GM12878 (cell line): ENCODE measurements at regions not wholly inside any gene's neighbourhood (a gene's known extent, or its start where the extent isn't known, plus 50 kb on each side); places are given as distances from the start of the nearest gene placed in this dataset.

ENCODE experiments used
- ATAC-seq: fragments of 200-7000 bp; cut with Tn5 transposase; 3 replicates; pipeline ENCODE4 v1.9.1; 2020; ENCODE audit warnings: mild to moderate bottlenecking, moderate library complexity
- BruUV-seq: library from RNA; stranded (reverse); fragments of 400-500 nt; replicated peaks from 2 replicates; lab custom pipeline; 2021; lab: Mats Ljungman, UMichigan
- CTCF ChIA-PET: fragments of 300-600 bp; sonication (Branson Sonifier 250); formaldehyde crosslinking; extraction: SDS; loops from one replicate; lab custom pipeline; 2021; ENCODE audit warnings: inconsistent platforms; lab: Yijun Ruan, JAX
- POLR2A ChIA-PET: fragments of 350-600 bp; formaldehyde crosslinking; extraction: SDS; loops from one replicate; lab custom pipeline; 2021; ENCODE audit warnings: inconsistent platforms; lab: Charles Lee
- RAD21 ChIA-PET: fragments of 300-600 bp; sonication (Branson Sonifier 250); formaldehyde crosslinking; loops from one replicate; lab custom pipeline; 2023; ENCODE audit warnings: antibody characterized with exemption; ENCODE audit not compliant: unreplicated experiment; lab: Charles Lee
- SMC1A ChIA-PET: fragments of 300-600 bp; sonication (Branson Sonifier 250); formaldehyde crosslinking; loops from one replicate; lab custom pipeline; 2023; ENCODE audit not compliant: unreplicated experiment, uncharacterized antibody; lab: Charles Lee
- DNase-seq: peaks from one replicate; pipeline ENCODE4 v3.0.0-alpha.2; 2011; ENCODE audit warnings: low read depth, low spot score
- FAIRE-seq: peaks from 3 replicates; lab custom pipeline; 2011; peaks lifted over from hg19 to GRCh38; lab: Jason Lieb, UNC
- H2AFZ ChIP-seq: 2 replicates; pipeline ENCODE4 v1.6.0; 2011; ENCODE audit warnings: low read depth, low read length, control low read depth; ENCODE audit not compliant: control insufficient read depth
- H3K27ac ChIP-seq: 2 replicates; pipeline ENCODE4 v1.5.1; 2011; ENCODE audit warnings: control low read depth; ENCODE audit not compliant: control insufficient read depth, insufficient read depth
- H3K27me3 ChIP-seq, 2 experiments: replicated peaks in 1 of 2; 2 replicates each; pipeline versions ENCODE4 v1.6.0 to v1.6.1; 2011; ENCODE audit warnings: low read length in 1 of 2; ENCODE audit not compliant: control insufficient read depth in 2 of 2, insufficient read depth in 2 of 2
- H3K36me3 ChIP-seq, 2 experiments: 2 replicates each; pipeline ENCODE4 v1.5.1; 2011; ENCODE audit warnings: low read length in 1 of 2; ENCODE audit not compliant: control insufficient read depth in 2 of 2, insufficient read depth in 2 of 2
- H3K4me1 ChIP-seq: 2 replicates; pipeline ENCODE4 v1.6.1; 2011; ENCODE audit warnings: mild to moderate bottlenecking, low read length, moderate library complexity, mixed read lengths; ENCODE audit not compliant: control insufficient read depth, insufficient read depth
- H3K4me2 ChIP-seq: 2 replicates; pipeline ENCODE4 v1.6.0; 2011; ENCODE audit warnings: control low read depth; ENCODE audit not compliant: control insufficient read depth, insufficient read depth
- H3K4me3 ChIP-seq: fragments of 200-600 bp; sonication (generic); 2 replicates; pipeline ENCODE4 v1.5.1; 2016
- H3K79me2 ChIP-seq: 2 replicates; pipeline ENCODE4 v1.6.0; 2011; ENCODE audit warnings: low read length; ENCODE audit not compliant: control insufficient read depth, insufficient read depth
- H3K9ac ChIP-seq: 2 replicates; pipeline ENCODE4 v1.8.0; 2011; ENCODE audit warnings: low read length, control low read depth, mixed read lengths; ENCODE audit not compliant: control insufficient read depth, insufficient read depth
- H3K9me3 ChIP-seq: replicated peaks from 3 replicates; pipeline ENCODE4 v1.5.1; 2011; ENCODE audit warnings: mild to moderate bottlenecking, low read length; ENCODE audit not compliant: control insufficient read depth, insufficient read depth
- H4K20me1 ChIP-seq: 2 replicates; pipeline ENCODE4 v1.6.0; 2011; ENCODE audit not compliant: control insufficient read depth, insufficient read depth
- DPF2 ChIP-seq: fragments of 450-650 bp; IDR thresholded peaks from 2 replicates; pipeline ENCODE4 v1.6.1; 2017; ENCODE audit warnings: mild to moderate bottlenecking
- EGR1 ChIP-seq, 2 experiments: IDR thresholded peaks; 1 replicate in 1 of 2; 2 replicates in 1 of 2; pipeline ENCODE4 v1.6.1; 2011 to 2012; ENCODE audit warnings: low read depth in 2 of 2, low read length in 2 of 2, borderline replicate concordance in 1 of 2, mild to moderate bottlenecking in 1 of 2, moderate library complexity in 1 of 2
- FOS ChIP-seq: IDR thresholded peaks from 3 replicates; pipeline ENCODE4 v1.6.1; 2011; ENCODE audit warnings: borderline replicate concordance; ENCODE audit not compliant: insufficient read length; ENCODE audit errors: extremely low read depth
- HDGF ChIP-seq: fragments of 450-650 bp; IDR thresholded peaks from 2 replicates; pipeline ENCODE4 v1.6.1; 2016; ENCODE audit warnings: antibody characterized with exemption
- JUND ChIP-seq: IDR thresholded peaks from 2 replicates; pipeline ENCODE4 v1.6.1; 2012; ENCODE audit warnings: low read depth, mild to moderate bottlenecking, low read length, improper control_type of control experiment, moderate library complexity
- MYC ChIP-seq: IDR thresholded peaks from 2 replicates; pipeline ENCODE4 v1.6.1; 2011; ENCODE audit warnings: mild to moderate bottlenecking, low read length, moderate library complexity, inconsistent platforms; ENCODE audit not compliant: insufficient read depth, insufficient replicate concordance, insufficient read length, severe bottlenecking
- POLR2AphosphoS2 ChIP-seq: IDR thresholded peaks from 2 replicates; pipeline ENCODE4 v1.6.1; 2011; ENCODE audit warnings: low read depth, mild to moderate bottlenecking, low read length, improper control_type of control experiment, moderate library complexity
- RAD21 ChIP-seq: IDR thresholded peaks from 2 replicates; pipeline ENCODE4 v1.6.1; 2011; ENCODE audit warnings: mild to moderate bottlenecking, low read depth, low read length, moderate library complexity; ENCODE audit not compliant: insufficient read depth
- RAD51 ChIP-seq: fragments of 450-650 bp; IDR thresholded peaks from 2 replicates; pipeline ENCODE4 v1.6.1; 2016; ENCODE audit warnings: moderate library complexity, mild to moderate bottlenecking, inconsistent platforms
- RFX5 ChIP-seq: IDR thresholded peaks from 2 replicates; pipeline ENCODE4 v1.6.1; 2011; ENCODE audit warnings: low read depth, low read length, improper control_type of control experiment
- RUNX3 ChIP-seq: IDR thresholded peaks from 2 replicates; pipeline ENCODE4 v1.6.1; 2012; ENCODE audit warnings: low read length, inconsistent platforms
- SPI1 ChIP-seq: IDR thresholded peaks from 2 replicates; pipeline ENCODE4 v1.6.1; 2011; ENCODE audit warnings: low read depth, mild to moderate bottlenecking, low read length, moderate library complexity, borderline replicate concordance; ENCODE audit not compliant: insufficient read depth
- TCF12 ChIP-seq: IDR thresholded peaks from 2 replicates; pipeline ENCODE4 v1.6.1; 2011; ENCODE audit warnings: low read depth, mild to moderate bottlenecking, low read length
- YY1 ChIP-seq: IDR thresholded peaks from 2 replicates; pipeline ENCODE4 v1.6.1; 2011; ENCODE audit warnings: low read depth, mild to moderate bottlenecking, low read length
- ZNF384 ChIP-seq: IDR thresholded peaks from 2 replicates; pipeline ENCODE4 v1.6.1; 2012; ENCODE audit warnings: low read depth, mild to moderate bottlenecking, low read length, improper control_type of control experiment, borderline replicate concordance
- whole genome bisulfite sequencing: methylation state at CpG from one replicate; pipeline ENCODE4 v1.1.6; 2016; ENCODE audit warnings: low lambda C conversion rate; ENCODE audit not compliant: insufficient replicate concordance, insufficient coverage; ENCODE audit errors: missing lambda C conversion rate; 5-methylcytosine and 5-hydroxymethylcytosine counted together
- in situ Hi-C: fragments of 300-500 bp; cut with MboI; formaldehyde crosslinking; loops from 9 replicates; pipeline ENCODE4 v1.14.3; 2018; ENCODE audit warnings: mixed read lengths
- intact Hi-C: fragments of 100-400 bp; cut with micrococcal nuclease; formaldehyde crosslinking; loops from one replicate; pipeline ENCODE4 v1.14.2; 2022; ENCODE audit not compliant: unreplicated experiment
- TF ChIP-seq, protein P1 (sequence below): IDR thresholded peaks from 2 replicates; pipeline ENCODE4 v1.6.1; 2012; ENCODE audit warnings: low read depth, low read length, improper control_type of control experiment
- TF ChIP-seq, protein P2 (sequence below): fragments of 450-650 bp; IDR thresholded peaks from 2 replicates; pipeline ENCODE4 v1.6.1; 2016; ENCODE audit warnings: mild to moderate bottlenecking
- TF ChIP-seq, protein P3 (sequence below): fragments of 450-650 bp; IDR thresholded peaks from 2 replicates; pipeline ENCODE4 v1.6.1; 2018; ENCODE audit warnings: borderline replicate concordance, mild to moderate bottlenecking; ENCODE audit not compliant: partially characterized antibody

DNA sequence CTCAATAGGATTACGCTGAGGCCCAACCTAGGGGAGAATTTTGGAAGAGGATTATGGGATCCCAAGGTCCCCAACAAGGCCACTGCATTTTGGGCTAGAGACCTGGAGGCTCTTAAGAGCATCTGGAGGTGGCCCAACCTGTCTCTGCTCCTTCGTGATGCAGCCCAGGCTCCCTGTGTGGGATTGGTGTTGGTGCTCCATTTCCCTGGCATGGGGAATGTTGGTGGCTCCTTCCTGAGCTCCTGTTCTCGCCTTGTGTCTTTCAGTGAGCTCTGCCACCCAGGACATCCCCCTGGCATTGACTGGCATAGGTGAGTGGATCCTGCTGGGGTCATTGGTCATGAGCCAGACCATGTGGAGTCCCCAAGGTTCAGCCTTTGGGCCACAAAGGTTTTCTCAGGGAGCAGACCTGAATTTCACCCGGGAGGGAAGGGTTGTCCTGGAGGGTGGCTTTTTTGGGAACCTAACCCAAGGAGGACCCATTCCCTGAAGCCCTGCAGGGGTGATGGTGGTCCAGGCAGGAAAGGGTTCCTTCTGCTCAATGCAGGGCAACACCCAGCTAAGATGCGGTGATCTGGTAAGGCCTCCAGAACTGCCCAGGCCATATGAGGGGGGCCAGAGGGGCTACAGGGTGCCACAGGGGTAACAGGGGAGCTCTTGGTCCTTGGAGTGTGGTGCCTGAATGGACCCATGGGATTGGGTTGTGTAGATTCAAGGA is 202.5 kb downstream of the UBE3A start:
- Histone ChIP-seq H3K27ac (no peak overlapping the region), H3K9ac (no peak overlapping the region), H3K4me1 (no peaks in the 10 kb centered on the region), H4K20me1 (no peaks in the 10 kb centered on the region), H3K9me3 (no peaks in the 10 kb centered on the region; the same call in 2 of the 3 replicates), H3K4me2 (no peak overlapping the region), H3K4me3 (no peak overlapping the region), H3K79me2 (no peaks in the 10 kb centered on the region), H3K36me3 (no peaks in the 10 kb centered on the region), H2AFZ (no peak overlapping the region), H3K27me3 (no peaks in the 10 kb centered on the region)
- CTCF ChIA-PET, result no interaction called here
- DNase-seq, result no peak
- 39% methylated on average over 5 of the region's 5 CpGs for WGBS
- FAIRE-seq, result no peak
- ATAC-seq, result no peak
- BruUV-seq, result no TSS peak
- RAD21 ChIA-PET, result no interaction called here
- TF ChIP-seq, protein P1, sequence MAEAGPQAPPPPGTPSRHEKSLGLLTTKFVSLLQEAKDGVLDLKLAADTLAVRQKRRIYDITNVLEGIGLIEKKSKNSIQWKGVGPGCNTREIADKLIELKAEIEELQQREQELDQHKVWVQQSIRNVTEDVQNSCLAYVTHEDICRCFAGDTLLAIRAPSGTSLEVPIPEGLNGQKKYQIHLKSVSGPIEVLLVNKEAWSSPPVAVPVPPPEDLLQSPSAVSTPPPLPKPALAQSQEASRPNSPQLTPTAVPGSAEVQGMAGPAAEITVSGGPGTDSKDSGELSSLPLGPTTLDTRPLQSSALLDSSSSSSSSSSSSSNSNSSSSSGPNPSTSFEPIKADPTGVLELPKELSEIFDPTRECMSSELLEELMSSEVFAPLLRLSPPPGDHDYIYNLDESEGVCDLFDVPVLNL, result no peak
- TF ChIP-seq, protein P2, sequence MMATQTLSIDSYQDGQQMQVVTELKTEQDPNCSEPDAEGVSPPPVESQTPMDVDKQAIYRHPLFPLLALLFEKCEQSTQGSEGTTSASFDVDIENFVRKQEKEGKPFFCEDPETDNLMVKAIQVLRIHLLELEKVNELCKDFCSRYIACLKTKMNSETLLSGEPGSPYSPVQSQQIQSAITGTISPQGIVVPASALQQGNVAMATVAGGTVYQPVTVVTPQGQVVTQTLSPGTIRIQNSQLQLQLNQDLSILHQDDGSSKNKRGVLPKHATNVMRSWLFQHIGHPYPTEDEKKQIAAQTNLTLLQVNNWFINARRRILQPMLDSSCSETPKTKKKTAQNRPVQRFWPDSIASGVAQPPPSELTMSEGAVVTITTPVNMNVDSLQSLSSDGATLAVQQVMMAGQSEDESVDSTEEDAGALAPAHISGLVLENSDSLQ, result no peak
- no peak for TF ChIP-seq MYC
- TF ChIP-seq POLR2AphosphoS2, result no peak
- no peak for TF ChIP-seq RAD51
- no peak for TF ChIP-seq TCF12
- no peak for TF ChIP-seq RAD21
- TF ChIP-seq DPF2, result no peak
- TF ChIP-seq ZNF384, result no peak
- no peak for TF ChIP-seq SPI1
- TF ChIP-seq RFX5, result no peak
- no peak for TF ChIP-seq EGR1 (IDR thresholded peaks at IDR 0.05; ENCODE audit: borderline replicate concordance in 1 of 2, low read depth in 2 of 2, low read length in 2 of 2)
- no peak for TF ChIP-seq HDGF
- no peak for TF ChIP-seq YY1
- TF ChIP-seq RUNX3, result no peak
- TF ChIP-seq, protein P3, sequence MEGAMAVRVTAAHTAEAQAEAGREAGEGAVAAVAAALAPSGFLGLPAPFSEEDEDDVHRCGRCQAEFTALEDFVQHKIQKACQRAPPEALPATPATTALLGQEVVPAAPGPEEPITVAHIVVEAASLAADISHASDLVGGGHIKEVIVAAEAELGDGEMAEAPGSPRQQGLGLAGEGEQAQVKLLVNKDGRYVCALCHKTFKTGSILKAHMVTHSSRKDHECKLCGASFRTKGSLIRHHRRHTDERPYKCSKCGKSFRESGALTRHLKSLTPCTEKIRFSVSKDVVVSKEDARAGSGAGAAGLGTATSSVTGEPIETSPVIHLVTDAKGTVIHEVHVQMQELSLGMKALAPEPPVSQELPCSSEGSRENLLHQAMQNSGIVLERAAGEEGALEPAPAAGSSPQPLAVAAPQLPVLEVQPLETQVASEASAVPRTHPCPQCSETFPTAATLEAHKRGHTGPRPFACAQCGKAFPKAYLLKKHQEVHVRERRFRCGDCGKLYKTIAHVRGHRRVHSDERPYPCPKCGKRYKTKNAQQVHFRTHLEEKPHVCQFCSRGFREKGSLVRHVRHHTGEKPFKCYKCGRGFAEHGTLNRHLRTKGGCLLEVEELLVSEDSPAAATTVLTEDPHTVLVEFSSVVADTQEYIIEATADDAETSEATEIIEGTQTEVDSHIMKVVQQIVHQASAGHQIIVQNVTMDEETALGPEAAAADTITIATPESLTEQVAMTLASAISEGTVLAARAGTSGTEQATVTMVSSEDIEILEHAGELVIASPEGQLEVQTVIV, result no peak
- TF ChIP-seq JUND, result no peak
- TF ChIP-seq FOS, result no peak
- intact Hi-C loops (no loop called here), in situ Hi-C loops (no loop called here)
- POLR2A ChIA-PET, result no interaction called here
- SMC1A ChIA-PET, result no interaction called here
